NCI-H526 treated with DMSO at 0.1 percent for 48 hours (cell line): ENCODE measurements at regions not wholly inside any gene's neighbourhood (a gene's known extent, or its start where the extent isn't known, plus 50 kb on each side); places are given as distances from the start of the nearest gene placed in this dataset.

ENCODE experiments used
- DNase-seq: peaks from one replicate; lab custom pipeline; 2025; lab: John Stamatoyannopoulos, UW

- no peak for DNase-seq
These were observed 403.1 kb downstream of the RRAGC start for GRCh38 chr1:38456531-38456876.

GRCh38 chr1:38455829-38456530 is 403.6 kb downstream of the RRAGC start:
- no peak for DNase-seq

GRCh38 chr1:38454749-38455441 is 404.7 kb downstream of the RRAGC start:
- no peak for DNase-seq

GRCh38 chr1:38454236-38454635 is 405.3 kb downstream of the RRAGC start:
- no peak for DNase-seq

- DNase-seq = no peak
These were observed 405.7 kb upstream of the POU3F1 start for GRCh38 chr1:38452246-38452645.

- no peak for DNase-seq
These were observed 405.0 kb upstream of the POU3F1 start for GRCh38 chr1:38451541-38451993.

GRCh38 chr1:38448893-38449292 is 402.3 kb upstream of the POU3F1 start:
- no peak for DNase-seq

GRCh38 chr1:38446936-38447335 is 400.3 kb upstream of the POU3F1 start:
- DNase-seq = no peak

- DNase-seq = no peak
These were observed 398.3 kb upstream of the POU3F1 start for GRCh38 chr1:38444770-38445442.

- DNase-seq = no peak
These were observed 397.7 kb upstream of the POU3F1 start for GRCh38 chr1:38444311-38444710.

- DNase-seq = no peak
These were observed 393.8 kb upstream of the POU3F1 start for GRCh38 chr1:38440402-38440801.

GRCh38 chr1:38436749-38437148 is 390.2 kb upstream of the POU3F1 start:
- DNase-seq = no peak

GRCh38 chr1:38436006-38436405 is 389.4 kb upstream of the POU3F1 start:
- DNase-seq = no peak

- no peak for DNase-seq
These were observed 386.6 kb upstream of the POU3F1 start for GRCh38 chr1:38433084-38433722.

GRCh38 chr1:38431535-38432376 is 385.2 kb upstream of the POU3F1 start:
- DNase-seq = no peak

- DNase-seq = no peak
These were observed 384.4 kb upstream of the POU3F1 start for GRCh38 chr1:38430949-38431348.

- DNase-seq = no peak
These were observed 378.1 kb upstream of the POU3F1 start for GRCh38 chr1:38424677-38425076.

GRCh38 chr1:38420666-38421065 is 374.1 kb upstream of the POU3F1 start:
- no peak for DNase-seq

- no peak for DNase-seq
These were observed 371.8 kb upstream of the POU3F1 start for GRCh38 chr1:38418195-38419030.

GRCh38 chr1:38403667-38404066 is 357.1 kb upstream of the POU3F1 start:
- no peak for DNase-seq
